ENCODE measurements at regions not wholly inside any gene's neighbourhood (a gene's known extent, or its start where the extent isn't known, plus 50 kb on each side); places are given as distances from the start of the nearest gene placed in this dataset.

- DNase-seq (ENCODE audit: low read depth, low spot score) = no peak
- in situ Hi-C loops (cut with HindIII; ENCODE audit: low pct_unique_long_range_greater_than_20kb, low sequenced_read_pairs) = no loop called here
Measured at GRCh38 chr10:33416209-33416608, 81.7 kb upstream of the NRP1 start.

- in situ Hi-C loops (cut with HindIII; ENCODE audit: low pct_unique_long_range_greater_than_20kb, low sequenced_read_pairs) = no loop called here
Measured at GRCh38 chr10:33414841-33415240, 80.4 kb upstream of the NRP1 start.

GRCh38 chr10:33412653-33413361, 78.3 kb upstream of the NRP1 start:
- DNase-seq (ENCODE audit: low read depth, low spot score) = no peak
- in situ Hi-C loops (cut with HindIII; ENCODE audit: low pct_unique_long_range_greater_than_20kb, low sequenced_read_pairs) = no loop called here

More at GRCh38 chr10:33414841-33415240, 80.4 kb upstream of the NRP1 start:
- no peak for DNase-seq (ENCODE audit: low read depth, low spot score)

GRCh38 chr10:33412241-33412640, 77.8 kb upstream of the NRP1 start:
- in situ Hi-C loops (cut with HindIII; ENCODE audit: low pct_unique_long_range_greater_than_20kb, low sequenced_read_pairs) = no loop called here
- DNase-seq (ENCODE audit: low read depth, low spot score) = no peak

- in situ Hi-C loops (cut with HindIII; ENCODE audit: low pct_unique_long_range_greater_than_20kb, low sequenced_read_pairs) = no loop called here
- DNase-seq (ENCODE audit: low read depth, low spot score) = no peak
Measured at GRCh38 chr10:33410860-33411234, 76.4 kb upstream of the NRP1 start.

DNA sequence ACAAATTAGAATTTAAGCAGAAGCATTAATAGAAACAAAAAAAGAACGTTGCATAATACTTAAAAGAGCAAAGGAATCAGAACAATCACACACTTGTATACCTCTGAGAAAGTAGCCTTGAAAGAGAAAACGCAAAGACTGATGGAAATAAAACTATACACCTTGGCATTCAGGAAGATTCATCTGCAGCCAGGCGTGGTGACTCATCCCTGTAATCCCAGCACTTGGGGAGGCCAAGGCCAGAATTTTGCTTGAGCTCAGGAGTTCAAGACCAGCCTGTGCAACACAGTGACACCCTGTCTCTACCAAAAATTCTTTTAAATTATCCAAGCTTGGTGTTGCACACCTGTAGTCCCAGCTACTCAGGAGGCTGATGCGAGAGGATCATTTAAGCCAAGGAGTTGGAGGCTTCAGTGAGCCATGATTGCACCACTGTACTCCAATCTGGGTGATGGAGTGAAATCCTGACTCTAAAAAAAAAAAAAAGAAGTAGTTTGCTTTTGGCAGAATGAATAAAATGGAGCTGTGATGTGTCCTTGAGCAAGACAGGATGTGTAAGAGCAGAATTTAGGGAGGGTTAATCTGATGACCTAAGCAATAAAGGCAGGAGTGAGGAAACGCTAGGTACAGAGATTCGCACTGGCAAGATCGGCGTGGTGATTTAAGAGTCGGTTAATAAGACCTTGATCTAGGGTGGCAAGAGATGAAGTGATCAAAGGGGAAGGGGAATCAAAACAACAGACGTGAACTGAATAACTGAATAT, 75.8 kb upstream of the NRP1 start:
- DNase-seq (ENCODE audit: low read depth, low spot score) = no peak
- in situ Hi-C loops (cut with HindIII; ENCODE audit: low pct_unique_long_range_greater_than_20kb, low sequenced_read_pairs) = no loop called here

GRCh38 chr10:33406596-33406995, 72.1 kb upstream of the NRP1 start:
- DNase-seq (ENCODE audit: low read depth, low spot score) = no peak
- in situ Hi-C loops (cut with HindIII; ENCODE audit: low pct_unique_long_range_greater_than_20kb, low sequenced_read_pairs) = no loop called here

- in situ Hi-C loops (cut with HindIII; ENCODE audit: low pct_unique_long_range_greater_than_20kb, low sequenced_read_pairs) = no loop called here
- no peak for DNase-seq (ENCODE audit: low read depth, low spot score)
Measured at GRCh38 chr10:33402220-33403073, 68.0 kb upstream of the NRP1 start.

- in situ Hi-C loops (cut with HindIII; ENCODE audit: low pct_unique_long_range_greater_than_20kb, low sequenced_read_pairs) = no loop called here
- no peak for DNase-seq (ENCODE audit: low read depth, low spot score)
Measured at GRCh38 chr10:33401300-33401699, 66.8 kb upstream of the NRP1 start.

- in situ Hi-C loops (cut with HindIII; ENCODE audit: low pct_unique_long_range_greater_than_20kb, low sequenced_read_pairs) = no loop called here
- no peak for DNase-seq (ENCODE audit: low read depth, low spot score)
Measured at GRCh38 chr10:33398796-33399195, 64.3 kb upstream of the NRP1 start.

GRCh38 chr10:33396938-33397337, 62.5 kb upstream of the NRP1 start:
- DNase-seq (ENCODE audit: low read depth, low spot score) = no peak
- in situ Hi-C loops (cut with HindIII; ENCODE audit: low pct_unique_long_range_greater_than_20kb, low sequenced_read_pairs) = no loop called here

GRCh38 chr10:33396279-33396678, 61.8 kb upstream of the NRP1 start:
- in situ Hi-C loops (cut with HindIII; ENCODE audit: low pct_unique_long_range_greater_than_20kb, low sequenced_read_pairs) = no loop called here
- no peak for DNase-seq (ENCODE audit: low read depth, low spot score)

DNA sequence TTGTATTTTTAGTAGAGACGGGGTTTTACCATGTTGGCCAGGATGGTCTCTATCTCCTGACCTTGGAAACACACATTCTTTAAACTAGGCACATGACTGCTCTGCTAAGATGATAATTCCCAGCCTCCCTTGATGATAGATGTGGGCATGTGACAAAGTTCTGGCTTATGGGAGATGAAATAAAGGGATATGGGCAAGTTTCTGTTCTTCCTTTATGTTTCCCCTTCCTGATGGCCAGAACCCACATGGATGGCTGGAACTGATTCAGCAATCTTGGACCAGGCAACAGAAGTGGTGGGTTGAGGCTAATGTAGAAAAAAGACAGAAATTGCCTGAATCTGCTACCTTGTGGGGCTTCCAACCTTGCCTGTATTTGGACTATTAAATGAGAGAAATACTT, 60.7 kb upstream of the NRP1 start:
- in situ Hi-C loops (cut with HindIII; ENCODE audit: low pct_unique_long_range_greater_than_20kb, low sequenced_read_pairs) = no loop called here

GRCh38 chr10:33392706-33393105, 58.2 kb upstream of the NRP1 start:
- DNase-seq (ENCODE audit: low read depth, low spot score) = no peak
- in situ Hi-C loops (cut with HindIII; ENCODE audit: low pct_unique_long_range_greater_than_20kb, low sequenced_read_pairs) = no loop called here

More for the DNA sequence above, 60.7 kb upstream of the NRP1 start:
- DNase-seq (ENCODE audit: low read depth, low spot score) = no peak

DNA sequence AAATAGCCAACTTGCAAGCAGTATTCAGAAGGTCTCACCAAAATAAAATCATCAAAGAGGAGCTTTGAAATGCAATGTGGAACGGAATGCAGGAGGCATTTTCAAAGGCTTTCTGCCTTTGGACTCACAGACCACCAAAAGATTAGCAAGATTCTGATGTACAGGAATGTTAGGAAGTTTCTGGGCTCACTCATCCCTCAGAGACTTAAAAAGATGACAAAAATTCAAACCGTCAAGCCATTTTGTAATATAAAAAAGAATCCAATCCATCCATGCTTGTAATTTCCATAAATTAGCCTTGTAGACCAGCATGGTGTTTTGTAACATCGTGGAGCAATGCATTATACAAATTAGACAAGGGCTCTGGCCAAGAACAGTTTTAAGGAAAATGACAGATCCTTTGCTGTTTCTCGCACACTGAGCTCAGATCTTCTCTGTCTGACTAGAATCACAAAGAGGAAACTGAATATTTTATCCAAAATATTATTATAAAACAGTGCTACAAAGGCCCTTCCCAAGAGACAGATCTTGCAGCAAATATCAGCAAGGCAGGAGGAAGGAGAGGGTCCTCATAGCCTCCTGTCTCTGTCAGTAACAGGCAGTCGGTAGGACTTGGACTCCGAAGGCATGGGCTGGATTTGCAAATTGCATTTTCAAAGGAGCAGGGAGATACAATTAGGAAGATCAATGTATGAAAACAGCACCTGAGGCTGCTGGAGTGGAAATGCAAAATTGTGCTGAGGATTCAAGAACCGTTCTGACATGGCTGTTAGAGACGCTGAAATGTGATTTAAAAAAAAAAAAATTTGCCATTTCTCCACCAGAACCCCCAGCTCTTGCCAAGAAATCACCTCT, 57.4 kb upstream of the NRP1 start:
- in situ Hi-C loops (cut with HindIII; ENCODE audit: low pct_unique_long_range_greater_than_20kb, low sequenced_read_pairs) = no loop called here
- DNase-seq (ENCODE audit: low read depth, low spot score) = no peak

- no peak for DNase-seq (ENCODE audit: low read depth, low spot score)
- in situ Hi-C loops (cut with HindIII; ENCODE audit: low pct_unique_long_range_greater_than_20kb, low sequenced_read_pairs) = no loop called here
Measured at GRCh38 chr10:33390046-33390445, 55.6 kb upstream of the NRP1 start.

GRCh38 chr10:33388785-33389184, 54.3 kb upstream of the NRP1 start:
- DNase-seq (ENCODE audit: low read depth, low spot score) = no peak
- in situ Hi-C loops (cut with HindIII; ENCODE audit: low pct_unique_long_range_greater_than_20kb, low sequenced_read_pairs) = no loop called here

GRCh38 chr10:33388382-33388781, 53.9 kb upstream of the NRP1 start:
- in situ Hi-C loops (cut with HindIII; ENCODE audit: low pct_unique_long_range_greater_than_20kb, low sequenced_read_pairs) = no loop called here
- DNase-seq (ENCODE audit: low read depth, low spot score) = no peak
